ENCODE measurements at regions not wholly inside any gene's neighbourhood (a gene's known extent, or its start where the extent isn't known, plus 50 kb on each side); places are given as distances from the start of the nearest gene placed in this dataset.
"Not testable (repeated sequence)": the region's sequence is repeated elsewhere in the genome, so short reads cannot be mapped to it uniquely, and the experiment has no call there.

DNA sequence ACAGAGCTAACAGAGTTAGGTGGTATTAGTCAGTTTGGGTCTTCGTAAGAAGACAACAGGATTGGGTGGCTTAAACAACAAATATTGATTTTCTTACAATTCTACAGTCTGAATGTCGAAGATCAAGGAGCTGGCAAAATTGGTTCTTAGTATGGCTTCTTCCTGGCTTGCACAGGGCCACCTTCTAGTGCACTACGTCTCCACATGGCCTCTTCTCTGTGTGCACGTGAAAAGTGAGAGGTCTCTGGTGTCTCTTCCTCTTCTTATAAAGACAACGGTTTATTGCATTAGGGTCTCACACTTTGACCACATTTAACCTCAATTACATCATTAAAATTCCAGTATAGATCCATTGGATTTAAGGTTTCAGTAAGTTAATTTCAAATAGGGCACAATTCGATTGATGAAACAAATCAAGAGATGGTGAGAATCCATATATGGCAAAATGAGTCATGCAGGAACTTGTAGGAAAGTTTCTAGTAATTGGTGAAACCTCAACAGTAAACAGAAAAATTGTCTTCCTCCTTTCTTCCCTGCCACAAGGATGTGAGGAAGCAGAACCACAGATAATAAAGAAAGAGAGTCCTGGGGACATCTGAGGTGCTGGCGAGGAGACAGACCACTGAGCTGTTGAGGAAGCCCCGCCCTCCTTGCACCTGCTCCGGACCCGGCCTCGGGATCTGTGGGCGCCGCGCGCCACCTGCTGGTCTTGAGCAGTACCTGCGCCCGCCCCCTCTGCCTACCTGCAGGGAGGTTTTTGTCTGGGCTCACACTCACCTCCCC, 846.7 kb downstream of the TMEM121 start:
- no peak overlapping the region for H3K4me3 ChIP-seq (ENCODE audit: low read depth, low read length, poor library complexity, severe bottlenecking)
- H3K9me3 ChIP-seq (ENCODE audit: low read depth, low read length, poor library complexity, severe bottlenecking): no peaks in the 10 kb centered on the region
- DNase-seq (ENCODE audit: low spot score): peak; percentile 60
- intact Hi-C loops (cut with micrococcal nuclease; ENCODE audit: unreplicated experiment): no loop called here
- H3K4me1 ChIP-seq (ENCODE audit: insufficient read depth, low read length, poor library complexity, severe bottlenecking): no peaks in the 10 kb centered on the region
- BruUV-seq (replicated peaks): no TSS peak
- TF ChIP-seq, protein P1, sequence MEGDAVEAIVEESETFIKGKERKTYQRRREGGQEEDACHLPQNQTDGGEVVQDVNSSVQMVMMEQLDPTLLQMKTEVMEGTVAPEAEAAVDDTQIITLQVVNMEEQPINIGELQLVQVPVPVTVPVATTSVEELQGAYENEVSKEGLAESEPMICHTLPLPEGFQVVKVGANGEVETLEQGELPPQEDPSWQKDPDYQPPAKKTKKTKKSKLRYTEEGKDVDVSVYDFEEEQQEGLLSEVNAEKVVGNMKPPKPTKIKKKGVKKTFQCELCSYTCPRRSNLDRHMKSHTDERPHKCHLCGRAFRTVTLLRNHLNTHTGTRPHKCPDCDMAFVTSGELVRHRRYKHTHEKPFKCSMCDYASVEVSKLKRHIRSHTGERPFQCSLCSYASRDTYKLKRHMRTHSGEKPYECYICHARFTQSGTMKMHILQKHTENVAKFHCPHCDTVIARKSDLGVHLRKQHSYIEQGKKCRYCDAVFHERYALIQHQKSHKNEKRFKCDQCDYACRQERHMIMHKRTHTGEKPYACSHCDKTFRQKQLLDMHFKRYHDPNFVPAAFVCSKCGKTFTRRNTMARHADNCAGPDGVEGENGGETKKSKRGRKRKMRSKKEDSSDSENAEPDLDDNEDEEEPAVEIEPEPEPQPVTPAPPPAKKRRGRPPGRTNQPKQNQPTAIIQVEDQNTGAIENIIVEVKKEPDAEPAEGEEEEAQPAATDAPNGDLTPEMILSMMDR (conservative IDR thresholded peaks at IDR 0.05; ENCODE audit: low read depth, low read length): peak; percentile 83
- no peak for TF ChIP-seq EZH2 (IDR thresholded peaks at IDR 0.05; ENCODE audit: borderline replicate concordance, low read depth, low read length, poor library complexity, severe bottlenecking)
- ChIA-PET CTCF (interaction anchor here (0.6 kb wide), 1 partner anchor 531 kb away, joined by 6 read pairs; no protein-coding TSS in a partner anchor), POLR2A (ENCODE audit: low non-redundant PET) (no interaction called here)
- H3K36me3 ChIP-seq (ENCODE audit: insufficient read depth, low read length, poor library complexity, severe bottlenecking): no peaks in the 10 kb centered on the region
- no peak overlapping the region for H3K27ac ChIP-seq (ENCODE audit: low read depth, low read length, poor library complexity, severe bottlenecking)
- peaks cover 75% of the 10 kb centered on the region for H3K27me3 ChIP-seq (replicated peaks; ENCODE audit: insufficient read depth, low read depth, low read length, poor library complexity)

DNA sequence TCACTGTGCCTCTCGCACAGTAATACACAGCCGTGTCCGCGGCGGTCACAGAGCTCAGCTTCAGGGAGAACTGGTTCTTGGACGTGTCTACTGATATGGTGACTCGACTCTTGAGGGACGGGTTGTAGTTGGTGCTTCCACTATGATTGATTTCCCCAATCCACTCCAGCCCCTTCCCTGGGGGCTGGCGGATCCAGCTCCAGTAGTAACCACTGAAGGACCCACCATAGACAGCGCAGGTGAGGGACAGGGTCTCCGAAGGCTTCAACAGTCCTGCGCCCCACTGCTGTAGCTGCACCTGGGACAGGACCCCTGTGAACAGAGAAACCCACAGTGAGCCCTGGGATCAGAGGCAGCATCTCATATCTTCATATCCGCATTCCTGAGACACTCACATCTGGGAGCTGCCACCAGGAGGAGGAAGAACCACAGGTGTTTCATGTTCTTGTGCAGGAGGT, 847.3 kb downstream of the TMEM121 start:
- intact Hi-C loops (cut with micrococcal nuclease; ENCODE audit: unreplicated experiment); H3K4me3 ChIP-seq (ENCODE audit: low read depth, low read length, poor library complexity, severe bottlenecking); H3K27ac ChIP-seq (ENCODE audit: low read depth, low read length, poor library complexity, severe bottlenecking); H3K4me1 ChIP-seq (ENCODE audit: insufficient read depth, low read length, poor library complexity, severe bottlenecking); H3K9me3 ChIP-seq (ENCODE audit: low read depth, low read length, poor library complexity, severe bottlenecking); POLR2A ChIA-PET (ENCODE audit: low non-redundant PET); DNase-seq (ENCODE audit: low spot score); BruUV-seq (replicated peaks); H3K36me3 ChIP-seq (ENCODE audit: insufficient read depth, low read length, poor library complexity, severe bottlenecking): not testable (repeated sequence)
- CTCF ChIA-PET: interaction anchor here (0.6 kb wide), 1 partner anchor 463 kb away, joined by 3 read pairs; no protein-coding TSS in a partner anchor
- H3K27me3 ChIP-seq (replicated peaks; ENCODE audit: insufficient read depth, low read depth, low read length, poor library complexity): peaks cover 76% of the 10 kb centered on the region
- TF ChIP-seq, protein P1 (conservative IDR thresholded peaks at IDR 0.05; ENCODE audit: low read depth, low read length): peak; percentile 49

DNA sequence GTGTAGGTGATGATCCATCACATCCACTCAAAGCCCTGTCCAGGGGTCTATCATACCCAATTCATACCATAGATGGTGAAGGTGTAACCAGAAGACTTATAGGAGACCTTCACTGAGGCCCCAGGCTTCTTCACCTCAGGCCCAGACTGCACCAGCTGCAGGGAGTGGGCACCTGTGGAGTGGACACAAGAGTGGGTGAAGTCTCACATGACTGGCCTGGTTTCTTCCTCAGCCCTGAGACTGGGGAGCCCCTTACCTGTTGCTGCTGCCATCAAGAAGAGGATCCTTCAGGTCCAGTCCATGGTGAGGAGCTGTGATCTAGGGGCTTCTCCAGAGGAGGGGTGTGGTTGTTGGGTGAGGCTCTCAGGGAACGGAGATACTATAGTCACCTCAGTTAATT, 851.0 kb downstream of the TMEM121 start:
- Histone ChIP-seq H3K4me3 (ENCODE audit: low read depth, low read length, poor library complexity, severe bottlenecking) (no peak overlapping the region), H3K9me3 (ENCODE audit: low read depth, low read length, poor library complexity, severe bottlenecking) (no peaks in the 10 kb centered on the region), H3K27ac (ENCODE audit: low read depth, low read length, poor library complexity, severe bottlenecking) (no peak overlapping the region), H3K4me1 (ENCODE audit: insufficient read depth, low read length, poor library complexity, severe bottlenecking) (no peaks in the 10 kb centered on the region), H3K27me3 (replicated peaks; ENCODE audit: insufficient read depth, low read depth, low read length, poor library complexity) (peaks cover 89% of the 10 kb centered on the region), H3K36me3 (ENCODE audit: insufficient read depth, low read length, poor library complexity, severe bottlenecking) (no peaks in the 10 kb centered on the region)
- ChIA-PET CTCF (no interaction called here), POLR2A (ENCODE audit: low non-redundant PET) (no interaction called here)
- BruUV-seq (replicated peaks): no TSS peak
- no peak for TF ChIP-seq EZH2 (IDR thresholded peaks at IDR 0.05; ENCODE audit: borderline replicate concordance, low read depth, low read length, poor library complexity, severe bottlenecking)
- TF ChIP-seq, protein P1 (conservative IDR thresholded peaks at IDR 0.05; ENCODE audit: low read depth, low read length): no peak
- no peak for DNase-seq (ENCODE audit: low spot score)
- intact Hi-C loops (cut with micrococcal nuclease; ENCODE audit: unreplicated experiment): no loop called here
